HG02981 (cell line): ENCODE measurements at regions not wholly inside any gene's neighbourhood (a gene's known extent, or its start where the extent isn't known, plus 50 kb on each side); places are given as distances from the start of the nearest gene placed in this dataset.
A peak's percentile ranks its signal among the peaks of the same experiment; 100 is the strongest.

Source experiments
- ATAC-seq: cut with Tn5 transposase; IDR thresholded peaks from one replicate; pipeline ENCODE4 v1.9.1; 2021; ENCODE audit warnings: mild to moderate bottlenecking, moderate library complexity; ENCODE audit not compliant: unreplicated experiment

GRCh38 chr18:39555496-39555895 lies 1989.9 kb upstream of the CELF4 start:
- ATAC-seq, result no peak

- no peak for ATAC-seq
Measured at GRCh38 chr18:39550701-39551100, 1985.1 kb upstream of the CELF4 start.

- no peak for ATAC-seq
Measured at GRCh38 chr18:39549144-39549543, 1983.5 kb upstream of the CELF4 start.

- no peak for ATAC-seq
Measured at GRCh38 chr18:39531659-39532058, 1966.1 kb upstream of the CELF4 start.

GRCh38 chr18:39529358-39529757 lies 1963.8 kb upstream of the CELF4 start:
- ATAC-seq, result no peak

- no peak for ATAC-seq
Measured at GRCh38 chr18:39527465-39527864, 1961.9 kb upstream of the CELF4 start.

- no peak for ATAC-seq
Measured at GRCh38 chr18:39524370-39524769, 1958.8 kb upstream of the CELF4 start.

- ATAC-seq, result no peak
Measured at GRCh38 chr18:39523281-39523680, 1957.7 kb upstream of the CELF4 start.

- ATAC-seq, result no peak
Measured at GRCh38 chr18:39521164-39521563, 1955.6 kb upstream of the CELF4 start.

GRCh38 chr18:39519741-39520140 lies 1954.1 kb upstream of the CELF4 start:
- ATAC-seq, result no peak

- no peak for ATAC-seq
Measured at GRCh38 chr18:39515299-39515698, 1949.7 kb upstream of the CELF4 start.

- ATAC-seq, result no peak
Measured at GRCh38 chr18:39513186-39513585, 1947.6 kb upstream of the CELF4 start.

- ATAC-seq, result no peak
Measured at GRCh38 chr18:39506581-39507330, 1941.2 kb upstream of the CELF4 start.

GRCh38 chr18:39500306-39500705 lies 1934.7 kb upstream of the CELF4 start:
- ATAC-seq, result no peak

- no peak for ATAC-seq
Measured at GRCh38 chr18:39497821-39498220, 1932.2 kb upstream of the CELF4 start.

GRCh38 chr18:39496986-39497385 lies 1931.4 kb upstream of the CELF4 start:
- ATAC-seq, result no peak

GRCh38 chr18:39494211-39494896 lies 1928.8 kb upstream of the CELF4 start:
- peak; percentile 54 for ATAC-seq

- no peak for ATAC-seq
Measured at GRCh38 chr18:39491408-39491807, 1925.8 kb upstream of the CELF4 start.

GRCh38 chr18:39489431-39489830 lies 1923.8 kb upstream of the CELF4 start:
- no peak for ATAC-seq

GRCh38 chr18:39487932-39488331 lies 1922.3 kb upstream of the CELF4 start:
- ATAC-seq, result no peak

- ATAC-seq, result no peak
Measured at GRCh38 chr18:39486268-39486667, 1920.7 kb upstream of the CELF4 start.

- ATAC-seq, result no peak
Measured at GRCh38 chr18:39485696-39486095, 1920.1 kb upstream of the CELF4 start.
